ENCODE measurements at regions not wholly inside any gene's neighbourhood (a gene's known extent, or its start where the extent isn't known, plus 50 kb on each side); places are given as distances from the start of the nearest gene placed in this dataset.
A peak's percentile ranks its signal among the peaks of the same experiment; 100 is the strongest.

DNA sequence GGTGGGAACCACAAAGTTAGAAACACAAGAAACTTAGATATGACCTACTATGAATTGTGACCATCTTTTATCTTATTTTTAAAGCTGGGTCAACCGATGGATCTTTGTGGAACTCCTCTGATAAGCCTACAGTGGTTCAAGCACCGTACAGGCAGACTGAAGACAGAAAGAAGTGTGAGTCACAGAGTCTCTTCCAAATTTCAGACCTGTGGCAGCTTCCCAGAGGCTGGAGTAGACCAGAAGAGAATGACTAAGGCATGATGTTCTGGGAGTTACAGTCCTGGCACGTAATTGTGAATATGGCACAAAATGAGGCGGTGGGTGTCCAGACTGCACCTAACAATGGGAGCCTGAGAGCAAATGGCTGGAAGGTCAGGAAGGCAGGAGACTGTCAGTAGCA is 70.0 kb downstream of the LMO4 start:
- Histone ChIP-seq H3K9me3 (ENCODE audit: control insufficient read depth in 2 of 2, insufficient read depth in 1 of 2, low read depth in 1 of 2, low read length in 1 of 2) (no peaks in the 10 kb centered on the region), H3K4me3 (ENCODE audit: low read depth in 1 of 3, low read length in 3 of 3) (no peak overlapping the region), H3K4me1 (ENCODE audit: control insufficient read depth in 3 of 3, insufficient read depth in 2 of 3, low read depth in 1 of 3, low read length in 2 of 3) (no peaks in the 10 kb centered on the region), H3K27me3 (ENCODE audit: control insufficient read depth in 3 of 3, insufficient read depth in 3 of 3, low read length in 3 of 3) (no peaks in the 10 kb centered on the region), H3K36me3 (ENCODE audit: control insufficient read depth in 3 of 3, insufficient read depth in 2 of 3, low read depth in 1 of 3, low read length in 3 of 3) (no peaks in the 10 kb centered on the region), H3K27ac (ENCODE audit: low read depth in 1 of 3, low read length in 2 of 3) (no peak overlapping the region)
- DNase-seq (no peak), FAIRE-seq (no peak)
- WGBS, 3 donors, result 92 to 95% (median 93%) methylated on average over 4 of the region's 4 CpGs

DNA sequence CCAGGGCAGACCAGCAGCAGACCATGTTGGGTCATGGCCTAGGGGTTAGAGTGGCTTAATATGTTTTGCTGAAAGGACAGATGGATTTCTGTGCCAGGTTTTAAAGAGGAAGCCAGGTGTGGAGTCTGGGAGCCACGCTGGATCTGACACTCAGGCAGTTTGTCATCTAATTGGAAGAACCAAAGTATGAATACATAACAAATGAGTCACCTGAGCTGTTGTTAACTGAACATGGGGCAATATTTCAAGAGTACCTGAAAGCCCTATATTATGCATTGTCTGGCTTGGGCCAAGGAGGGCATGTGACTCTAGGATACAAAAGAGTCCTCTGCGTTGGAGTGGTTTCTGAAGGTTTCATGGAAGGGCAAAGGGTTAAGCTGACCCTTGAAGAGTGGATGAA is 70.6 kb downstream of the LMO4 start:
- H3K4me1 ChIP-seq (ENCODE audit: control insufficient read depth in 3 of 3, insufficient read depth in 2 of 3, low read depth in 1 of 3, low read length in 2 of 3), result no peaks in the 10 kb centered on the region
- FAIRE-seq, result no peak
- WGBS, 3 donors, result 35 to 73% (median 53%) methylated on average over 2 of the region's 2 CpGs
- no peak overlapping the region for H3K27ac ChIP-seq (ENCODE audit: low read depth in 1 of 3, low read length in 2 of 3)
- H3K4me3 ChIP-seq (ENCODE audit: low read depth in 1 of 3, low read length in 3 of 3), result no peak overlapping the region
- DNase-seq, result peak in 1 of 2 donors; percentile 52
- H3K9me3 ChIP-seq (ENCODE audit: control insufficient read depth in 2 of 2, insufficient read depth in 1 of 2, low read depth in 1 of 2, low read length in 1 of 2), result no peaks in the 10 kb centered on the region
- H3K36me3 ChIP-seq (ENCODE audit: control insufficient read depth in 3 of 3, insufficient read depth in 2 of 3, low read depth in 1 of 3, low read length in 3 of 3), result no peaks in the 10 kb centered on the region
- no peaks in the 10 kb centered on the region for H3K27me3 ChIP-seq (ENCODE audit: control insufficient read depth in 3 of 3, insufficient read depth in 3 of 3, low read length in 3 of 3)

DNA sequence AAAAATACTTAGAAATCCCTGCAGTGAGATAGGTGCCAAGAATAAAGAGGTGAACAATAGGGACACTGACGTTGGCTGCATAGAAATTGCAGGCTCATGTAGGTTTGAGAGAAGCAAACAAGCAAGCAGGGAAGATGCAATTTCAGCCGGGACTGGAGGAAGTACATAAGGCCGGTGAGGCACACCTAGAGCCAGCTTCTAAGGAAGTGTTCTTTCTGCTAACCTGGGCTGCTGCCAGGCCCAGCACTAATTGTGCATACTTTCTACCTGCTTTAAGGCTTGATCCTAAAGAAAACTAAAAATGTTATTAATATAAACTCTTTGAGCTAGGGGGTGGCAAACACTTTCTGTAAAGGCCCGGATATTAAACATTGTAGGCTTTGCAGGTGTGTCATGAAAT is 71.0 kb downstream of the LMO4 start:
- Histone ChIP-seq H3K9me3 (ENCODE audit: control insufficient read depth in 2 of 2, insufficient read depth in 1 of 2, low read depth in 1 of 2, low read length in 1 of 2) (no peaks in the 10 kb centered on the region), H3K36me3 (ENCODE audit: control insufficient read depth in 3 of 3, insufficient read depth in 2 of 3, low read depth in 1 of 3, low read length in 3 of 3) (no peaks in the 10 kb centered on the region), H3K4me3 (ENCODE audit: low read depth in 1 of 3, low read length in 3 of 3) (no peak overlapping the region), H3K4me1 (ENCODE audit: control insufficient read depth in 3 of 3, insufficient read depth in 2 of 3, low read depth in 1 of 3, low read length in 2 of 3) (no peaks in the 10 kb centered on the region), H3K27ac (ENCODE audit: low read depth in 1 of 3, low read length in 2 of 3) (no peak overlapping the region), H3K27me3 (ENCODE audit: control insufficient read depth in 3 of 3, insufficient read depth in 3 of 3, low read length in 3 of 3) (no peaks in the 10 kb centered on the region)
- no peak for FAIRE-seq
- WGBS, 3 donors, result 29 to 61% (median 39%) methylated on average over 4 of the region's 4 CpGs
- peak in 1 of 2 donors; percentile 47 for DNase-seq

DNA sequence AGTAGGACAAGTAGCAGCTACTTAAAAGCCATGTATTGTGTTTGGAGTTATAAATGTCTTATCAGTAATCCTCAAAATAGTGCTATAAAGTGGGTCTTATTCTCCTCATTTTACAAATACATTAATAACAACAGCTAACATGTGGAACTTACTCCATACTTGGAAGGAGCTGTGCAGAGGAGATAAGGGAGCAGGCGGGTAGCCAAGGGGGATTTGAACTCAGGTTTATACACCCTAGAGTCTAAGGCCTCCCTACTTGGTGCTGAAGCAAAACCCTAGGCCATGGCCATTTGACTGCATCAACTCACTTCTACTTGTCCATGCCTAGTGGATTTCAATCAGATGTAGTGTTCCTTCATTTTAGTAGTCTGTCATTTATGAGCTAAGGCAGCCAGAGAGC is 72.1 kb downstream of the LMO4 start:
- WGBS, 3 donors, result 83 to 90% (median 84%) methylated on average over 1 of the region's 1 CpG

DNA sequence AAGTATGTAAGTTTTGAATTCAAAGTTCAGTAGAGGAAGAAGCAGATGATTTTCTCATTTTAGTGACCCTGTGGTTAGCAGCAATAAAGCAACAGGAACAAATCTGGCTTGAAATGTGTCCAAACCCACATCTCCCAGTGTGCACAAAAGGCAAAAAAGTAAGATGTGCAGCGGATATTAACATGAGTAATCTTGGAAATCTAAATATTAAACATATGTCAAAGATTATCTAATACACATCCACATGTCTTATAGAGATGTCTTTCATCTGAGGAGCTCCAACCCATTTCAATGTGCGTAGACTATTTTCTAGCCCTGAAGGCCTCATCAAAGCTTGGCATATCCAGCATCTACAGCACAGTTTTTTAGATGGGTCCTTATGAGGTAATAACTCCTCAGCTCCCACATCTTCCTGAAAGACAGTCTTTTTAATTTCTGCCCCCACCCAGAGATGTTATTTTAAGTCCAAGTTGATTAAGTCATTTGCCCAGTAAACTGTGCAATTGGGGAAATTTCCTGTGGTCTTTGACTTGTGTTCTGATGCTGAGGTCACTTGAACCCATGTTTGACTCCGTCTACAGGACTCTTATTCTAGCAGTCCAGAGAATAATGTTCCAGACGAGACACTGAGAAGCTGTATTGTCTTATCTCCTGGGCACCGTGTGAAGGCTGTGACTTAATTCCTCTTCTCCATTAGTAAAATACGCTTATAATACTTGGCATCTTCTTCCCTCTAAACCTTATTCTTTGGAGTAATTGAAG is 73.7 kb downstream of the LMO4 start:
- FAIRE-seq (no peak), DNase-seq (no peak)
- H3K4me3 ChIP-seq (ENCODE audit: low read depth in 1 of 3, low read length in 3 of 3), result no peak overlapping the region
- H3K36me3 ChIP-seq (ENCODE audit: control insufficient read depth in 3 of 3, insufficient read depth in 2 of 3, low read depth in 1 of 3, low read length in 3 of 3), result no peaks in the 10 kb centered on the region
- no peak overlapping the region for H3K27ac ChIP-seq (ENCODE audit: low read depth in 1 of 3, low read length in 2 of 3)
- no peaks in the 10 kb centered on the region for H3K4me1 ChIP-seq (ENCODE audit: control insufficient read depth in 3 of 3, insufficient read depth in 2 of 3, low read depth in 1 of 3, low read length in 2 of 3)
- 79 to 89% (median 81%) methylated on average over 6 of the region's 6 CpGs for WGBS, 3 donors
- H3K27me3 ChIP-seq (ENCODE audit: control insufficient read depth in 3 of 3, insufficient read depth in 3 of 3, low read length in 3 of 3), result no peaks in the 10 kb centered on the region
- H3K9me3 ChIP-seq (ENCODE audit: control insufficient read depth in 2 of 2, insufficient read depth in 1 of 2, low read depth in 1 of 2, low read length in 1 of 2), result no peaks in the 10 kb centered on the region

More for the DNA sequence above, 72.1 kb downstream of the LMO4 start:
- H3K27me3 ChIP-seq (ENCODE audit: control insufficient read depth in 3 of 3, insufficient read depth in 3 of 3, low read length in 3 of 3), result no peaks in the 10 kb centered on the region
- H3K27ac ChIP-seq (ENCODE audit: low read depth in 1 of 3, low read length in 2 of 3), result no peak overlapping the region
- no peaks in the 10 kb centered on the region for H3K36me3 ChIP-seq (ENCODE audit: control insufficient read depth in 3 of 3, insufficient read depth in 2 of 3, low read depth in 1 of 3, low read length in 3 of 3)
- no peak for FAIRE-seq
- no peak for DNase-seq
- no peak overlapping the region for H3K4me3 ChIP-seq (ENCODE audit: low read depth in 1 of 3, low read length in 3 of 3)
- no peaks in the 10 kb centered on the region for H3K4me1 ChIP-seq (ENCODE audit: control insufficient read depth in 3 of 3, insufficient read depth in 2 of 3, low read depth in 1 of 3, low read length in 2 of 3)
- H3K9me3 ChIP-seq (ENCODE audit: control insufficient read depth in 2 of 2, insufficient read depth in 1 of 2, low read depth in 1 of 2, low read length in 1 of 2), result no peaks in the 10 kb centered on the region

DNA sequence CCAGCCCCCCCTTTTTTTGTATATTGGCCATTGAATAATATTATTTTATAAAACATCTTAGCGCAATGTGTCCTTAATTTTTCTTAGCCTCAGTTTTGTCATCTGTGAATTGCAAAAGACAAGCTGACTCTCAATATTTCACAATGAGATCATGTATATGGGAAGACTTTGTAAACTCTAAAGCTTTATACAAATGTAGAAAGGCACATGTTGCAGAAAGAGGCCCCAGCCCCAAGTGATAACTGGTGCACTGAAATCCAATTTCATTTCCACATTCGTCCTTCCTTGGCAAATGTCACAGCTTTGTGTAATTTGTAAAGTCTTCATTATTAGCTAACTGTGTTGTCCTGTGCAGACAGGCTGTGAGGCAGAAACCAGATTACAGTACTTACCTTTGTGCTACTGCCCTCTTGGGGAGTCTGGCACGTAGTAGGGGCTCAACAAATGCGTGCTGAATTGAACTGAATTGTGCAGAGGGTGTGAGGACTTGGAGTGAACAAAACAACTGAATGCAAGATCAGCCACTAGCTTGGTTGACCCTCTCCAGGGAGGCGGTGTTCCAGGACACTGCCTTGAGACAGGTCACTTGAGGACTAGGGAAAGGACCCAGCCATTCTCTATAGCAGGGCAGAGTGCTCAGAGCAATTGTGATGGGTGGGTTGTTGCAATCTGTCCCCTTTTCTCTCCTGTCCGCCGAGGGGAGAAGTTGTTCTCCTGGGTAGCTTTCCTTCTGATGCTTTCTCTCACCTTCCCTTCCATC is 74.6 kb downstream of the LMO4 start:
- no peaks in the 10 kb centered on the region for H3K4me1 ChIP-seq (ENCODE audit: control insufficient read depth in 3 of 3, insufficient read depth in 2 of 3, low read depth in 1 of 3, low read length in 2 of 3)
- H3K27me3 ChIP-seq (ENCODE audit: control insufficient read depth in 3 of 3, insufficient read depth in 3 of 3, low read length in 3 of 3), result no peaks in the 10 kb centered on the region
- no peak overlapping the region for H3K4me3 ChIP-seq (ENCODE audit: low read depth in 1 of 3, low read length in 3 of 3)
- no peak overlapping the region for H3K27ac ChIP-seq (ENCODE audit: low read depth in 1 of 3, low read length in 2 of 3)
- DNase-seq (no peak), FAIRE-seq (no peak)
- 79 to 92% (median 81%) methylated on average over 7 of the region's 7 CpGs for WGBS, 3 donors
- no peaks in the 10 kb centered on the region for H3K36me3 ChIP-seq (ENCODE audit: control insufficient read depth in 3 of 3, insufficient read depth in 2 of 3, low read depth in 1 of 3, low read length in 3 of 3)
- no peaks in the 10 kb centered on the region for H3K9me3 ChIP-seq (ENCODE audit: control insufficient read depth in 2 of 2, insufficient read depth in 1 of 2, low read depth in 1 of 2, low read length in 1 of 2)

DNA sequence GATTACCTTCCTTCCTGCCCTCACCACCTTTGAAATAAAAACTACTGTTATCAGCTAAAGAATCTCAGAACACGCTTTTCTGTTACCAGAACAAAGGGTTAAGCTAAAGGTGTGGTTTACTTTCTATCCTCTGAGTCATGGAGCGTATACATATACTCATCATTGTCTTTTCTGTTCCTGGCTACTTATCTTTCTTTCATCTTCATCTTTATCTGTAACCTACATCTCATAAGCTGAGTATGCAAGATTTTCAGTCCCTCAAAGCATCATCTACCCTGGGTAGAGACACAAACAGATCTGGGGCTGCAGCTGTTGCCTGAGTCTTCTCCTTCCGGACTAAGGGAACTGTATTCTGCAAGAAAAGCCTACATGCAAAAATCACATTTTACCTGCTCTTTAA is 75.6 kb downstream of the LMO4 start:
- no peak for FAIRE-seq

DNA sequence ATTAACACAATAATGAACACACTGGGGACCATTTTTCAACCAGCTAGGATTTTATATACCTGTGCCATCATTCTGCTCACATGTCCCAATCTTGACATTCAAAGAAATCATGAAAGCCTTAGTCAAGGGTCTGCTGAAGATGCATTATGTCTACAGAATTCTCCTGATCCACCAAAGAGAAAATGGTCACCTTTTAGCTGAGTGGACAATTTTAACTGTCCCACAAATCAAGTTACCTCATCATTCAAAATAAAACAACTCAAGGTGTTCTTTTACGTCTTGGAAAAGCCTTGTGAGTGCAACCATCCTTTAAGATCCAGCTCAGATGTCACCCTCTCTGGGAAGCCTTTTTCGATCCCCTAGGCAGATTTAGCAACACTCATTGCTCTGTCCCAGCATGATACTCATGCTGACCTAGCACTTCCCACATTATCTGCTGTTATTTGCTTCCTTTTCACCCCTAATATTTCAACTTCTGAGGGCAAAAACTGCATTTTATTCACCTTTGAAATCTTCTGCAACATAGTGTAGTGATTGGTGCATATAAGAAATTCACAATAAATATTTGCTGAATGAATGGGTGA is 80.1 kb downstream of the LMO4 start:
- WGBS, 3 donors, result 85 to 96% (median 86%) methylated on average over 2 of the region's 2 CpGs

More for the DNA sequence above, 75.6 kb downstream of the LMO4 start:
- WGBS, 3 donors, result 62 to 79% (median 70%) methylated on average over 3 of the region's 3 CpGs
- Histone ChIP-seq H3K9me3 (ENCODE audit: control insufficient read depth in 2 of 2, insufficient read depth in 1 of 2, low read depth in 1 of 2, low read length in 1 of 2) (no peaks in the 10 kb centered on the region), H3K36me3 (ENCODE audit: control insufficient read depth in 3 of 3, insufficient read depth in 2 of 3, low read depth in 1 of 3, low read length in 3 of 3) (no peaks in the 10 kb centered on the region), H3K27me3 (ENCODE audit: control insufficient read depth in 3 of 3, insufficient read depth in 3 of 3, low read length in 3 of 3) (no peaks in the 10 kb centered on the region), H3K4me3 (ENCODE audit: low read depth in 1 of 3, low read length in 3 of 3) (no peak overlapping the region), H3K27ac (ENCODE audit: low read depth in 1 of 3, low read length in 2 of 3) (no peak overlapping the region), H3K4me1 (ENCODE audit: control insufficient read depth in 3 of 3, insufficient read depth in 2 of 3, low read depth in 1 of 3, low read length in 2 of 3) (no peaks in the 10 kb centered on the region)
- no peak for DNase-seq

More for the DNA sequence above, 80.1 kb downstream of the LMO4 start:
- Histone ChIP-seq H3K9me3 (ENCODE audit: control insufficient read depth in 2 of 2, insufficient read depth in 1 of 2, low read depth in 1 of 2, low read length in 1 of 2) (no peaks in the 10 kb centered on the region), H3K27ac (ENCODE audit: low read depth in 1 of 3, low read length in 2 of 3) (no peak overlapping the region), H3K36me3 (ENCODE audit: control insufficient read depth in 3 of 3, insufficient read depth in 2 of 3, low read depth in 1 of 3, low read length in 3 of 3) (no peaks in the 10 kb centered on the region), H3K27me3 (ENCODE audit: control insufficient read depth in 3 of 3, insufficient read depth in 3 of 3, low read length in 3 of 3) (no peaks in the 10 kb centered on the region), H3K4me3 (ENCODE audit: low read depth in 1 of 3, low read length in 3 of 3) (no peak overlapping the region), H3K4me1 (ENCODE audit: control insufficient read depth in 3 of 3, insufficient read depth in 2 of 3, low read depth in 1 of 3, low read length in 2 of 3) (no peaks in the 10 kb centered on the region)
- DNase-seq, result no peak
- no peak for FAIRE-seq

All from small intestine (tissue), 7 donors.